Stimulated activated CD8-positive, alpha-beta memory T cell treated with anti-CD3 and anti-CD28 coated beads, Interleukin-15, amount 100 ng/mL, for 48 hours (primary cell): ENCODE measurements at regions not wholly inside any gene's neighbourhood (a gene's known extent, or its start where the extent isn't known, plus 50 kb on each side); places are given as distances from the start of the nearest gene placed in this dataset.
"Not testable (repeated sequence)": the region's sequence is repeated elsewhere in the genome, so short reads cannot be mapped to it uniquely, and the experiment has no call there.

Experiments
- DNase-seq, 2 donors: peaks; one replicate each; pipeline ENCODE4 v3.0.0-alpha.2; 2020; ENCODE audit warnings: low read depth in 2 of 2

- DNase-seq, result not testable (repeated sequence)
These were observed 56.2 kb upstream of the TFPI start for GRCh38 chr2:187610450-187610849.

DNA sequence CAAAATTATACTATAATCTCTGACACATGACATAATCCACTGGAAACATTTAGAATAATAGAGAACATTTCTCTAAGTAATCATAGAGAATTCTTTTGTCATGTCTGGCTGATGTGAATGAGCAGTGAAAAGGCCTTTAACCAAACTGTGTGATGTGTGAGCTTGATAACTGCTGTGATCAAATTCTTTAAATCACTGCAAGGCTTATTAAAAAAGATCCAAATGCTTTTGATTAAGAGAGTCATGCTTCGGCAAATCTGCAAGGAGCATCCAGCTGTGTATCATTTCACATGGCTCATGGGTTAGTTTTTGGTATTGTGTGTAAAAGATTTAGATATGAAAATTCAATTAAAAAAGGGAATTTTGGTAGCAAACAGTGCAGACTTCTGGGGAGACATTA lies 58.6 kb upstream of the TFPI start:
- no peak for DNase-seq

DNA sequence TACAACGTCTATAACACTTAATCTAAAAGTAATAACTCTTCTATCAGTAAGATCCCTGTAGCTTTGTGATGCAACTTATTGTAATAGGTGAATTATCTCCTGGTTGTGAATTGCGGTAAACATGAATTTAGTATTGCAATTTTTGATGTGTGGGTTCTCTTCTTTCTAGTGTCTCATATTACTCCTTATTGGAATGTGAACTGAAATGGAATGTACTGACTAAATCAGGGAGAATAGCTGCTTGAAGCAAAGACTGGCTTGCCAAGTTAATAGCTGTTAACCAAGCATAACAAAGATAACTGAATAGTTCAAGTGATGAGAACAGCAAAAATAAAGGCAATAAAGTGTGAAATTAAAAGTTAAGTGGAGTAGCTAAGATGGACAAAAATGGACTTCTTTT lies 60.5 kb upstream of the TFPI start:
- DNase-seq, result no peak

DNA sequence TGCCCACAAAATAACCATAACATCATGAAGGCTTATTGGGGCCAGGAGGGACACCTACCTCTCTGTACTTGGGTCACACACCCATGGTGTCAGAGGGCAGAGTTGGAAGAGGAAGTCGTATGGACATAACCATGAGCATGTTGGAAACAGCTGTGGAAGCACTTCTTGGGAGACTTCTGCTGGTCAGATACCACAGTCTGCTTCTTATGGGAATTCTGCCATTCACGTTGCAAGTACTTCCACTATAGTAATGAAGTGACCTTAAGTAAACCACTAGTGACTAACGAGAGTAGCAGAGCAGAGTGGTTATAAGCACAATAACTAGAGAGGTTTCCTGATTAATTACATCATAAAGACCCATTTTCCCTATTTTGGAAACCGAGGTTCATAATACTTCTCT lies 61.1 kb upstream of the TFPI start:
- DNase-seq, result no peak

- no peak for DNase-seq
These were observed 61.7 kb upstream of the TFPI start for GRCh38 chr2:187615902-187616301.

- DNase-seq, result no peak
These were observed 62.9 kb upstream of the TFPI start for GRCh38 chr2:187617120-187617519.

DNA sequence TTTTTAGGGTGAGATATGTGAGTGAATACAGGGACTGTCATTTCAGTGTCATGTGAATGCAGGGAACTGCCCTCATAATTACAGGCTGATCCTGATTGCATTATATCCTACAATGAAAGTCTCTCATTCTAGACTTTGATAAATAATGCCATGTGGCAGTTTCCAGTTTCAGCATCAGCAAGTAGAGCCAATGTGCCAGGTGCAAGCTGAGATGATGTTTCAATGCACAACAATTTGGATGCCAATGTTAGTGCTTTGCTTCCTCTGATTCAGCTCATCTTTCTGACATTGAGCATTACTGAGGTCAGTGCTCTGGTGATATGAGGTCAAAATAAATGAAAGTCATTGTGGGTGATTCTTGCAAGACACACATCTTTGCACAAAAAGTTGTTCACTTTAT lies 63.7 kb upstream of the TFPI start:
- no peak for DNase-seq

DNA sequence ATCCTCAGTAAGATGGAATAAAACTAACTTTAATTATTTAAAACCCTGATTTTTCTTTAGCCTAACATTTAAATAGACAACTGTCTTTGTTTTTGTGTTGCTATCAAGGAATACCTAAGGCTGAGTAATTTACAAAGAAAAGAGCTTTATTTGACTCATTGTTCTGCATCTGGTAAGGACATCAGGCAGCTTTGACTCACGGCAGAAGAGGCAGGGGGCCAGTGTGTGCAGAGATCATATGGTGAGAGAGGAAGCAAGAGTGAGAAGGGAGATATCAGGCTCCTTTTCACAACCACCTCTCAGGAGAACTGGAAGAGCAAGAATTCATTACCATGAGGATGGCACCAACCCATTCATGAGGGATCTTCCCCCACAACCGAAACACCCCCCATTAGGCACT lies 64.6 kb upstream of the TFPI start:
- DNase-seq, result no peak

- DNase-seq, result no peak
These were observed 72.9 kb upstream of the TFPI start for GRCh38 chr2:187627153-187627552.

DNA sequence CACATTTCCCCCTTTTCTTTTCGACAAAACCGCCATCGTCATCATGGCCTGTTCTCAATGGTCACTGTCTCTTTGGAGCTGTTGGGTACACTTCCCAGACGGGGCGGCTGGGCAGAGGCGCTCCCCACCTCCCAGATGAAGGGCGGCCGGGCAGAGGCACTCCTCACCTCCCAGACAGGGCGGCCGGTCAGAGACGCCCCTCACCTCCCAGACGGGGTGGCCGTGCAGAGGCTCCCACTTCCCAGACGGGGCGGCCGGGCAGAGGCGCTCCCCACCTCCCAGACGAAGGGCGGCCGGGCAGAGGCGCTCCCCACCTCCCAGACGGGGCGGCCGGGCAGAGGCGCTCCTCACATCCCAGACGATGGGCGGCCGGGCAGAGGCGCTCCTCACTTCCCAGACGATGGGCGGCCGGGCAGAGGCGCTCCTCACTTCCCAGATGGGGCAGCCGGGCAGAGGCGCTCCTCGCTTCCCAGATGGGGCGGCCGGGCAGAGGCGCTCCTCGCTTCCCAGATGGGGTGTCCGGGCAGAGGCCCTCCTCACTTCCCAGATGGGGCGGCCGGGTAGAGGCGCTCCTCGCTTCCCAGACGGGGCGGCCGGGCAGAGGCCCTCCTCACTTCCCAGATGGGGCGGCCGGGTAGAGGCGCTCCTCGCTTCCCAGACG lies 82.6 kb upstream of the TFPI start:
- not testable (repeated sequence) for DNase-seq

DNA sequence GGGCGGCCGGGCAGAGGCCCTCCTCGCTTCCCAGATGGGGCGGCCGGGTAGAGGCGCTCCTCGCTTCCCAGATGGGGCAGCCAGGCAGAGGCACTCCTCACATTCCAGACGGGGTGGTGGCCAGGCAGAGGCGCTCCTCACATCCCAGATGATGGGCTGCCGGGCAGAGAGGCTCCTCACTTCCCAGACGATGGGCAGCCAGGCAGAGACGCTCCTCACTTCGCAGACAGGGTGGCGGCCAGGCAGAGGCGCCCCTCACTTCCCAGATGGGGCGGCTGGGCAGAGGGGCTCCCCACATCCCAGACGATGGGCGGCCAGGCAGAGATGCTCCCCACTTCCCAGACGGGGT lies 83.1 kb upstream of the TFPI start:
- DNase-seq, result not testable (repeated sequence)

GRCh38 chr2:187637771-187638170 lies 83.5 kb upstream of the TFPI start:
- not testable (repeated sequence) for DNase-seq

DNA sequence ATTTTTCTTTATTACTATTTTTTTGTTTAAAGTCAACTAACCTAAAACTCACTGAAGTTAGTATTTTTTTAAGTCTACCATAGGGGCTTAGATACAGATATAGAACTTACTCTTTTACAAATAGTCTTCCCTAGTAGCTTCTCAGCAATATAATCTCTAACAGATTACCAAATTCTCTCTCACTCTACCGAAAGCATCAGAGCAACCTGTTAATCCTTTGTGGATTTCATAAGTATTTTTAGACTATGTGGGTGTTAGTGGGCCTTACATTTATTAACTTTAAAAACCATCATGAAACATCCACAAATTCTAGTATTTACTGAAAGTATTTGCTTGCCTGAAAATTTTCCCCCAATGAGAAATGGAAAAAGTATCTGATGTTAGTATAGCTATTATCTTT lies 84.6 kb upstream of the TFPI start:
- DNase-seq, result no peak

GRCh38 chr2:187640926-187641510 lies 86.8 kb upstream of the TFPI start:
- DNase-seq, result no peak

DNA sequence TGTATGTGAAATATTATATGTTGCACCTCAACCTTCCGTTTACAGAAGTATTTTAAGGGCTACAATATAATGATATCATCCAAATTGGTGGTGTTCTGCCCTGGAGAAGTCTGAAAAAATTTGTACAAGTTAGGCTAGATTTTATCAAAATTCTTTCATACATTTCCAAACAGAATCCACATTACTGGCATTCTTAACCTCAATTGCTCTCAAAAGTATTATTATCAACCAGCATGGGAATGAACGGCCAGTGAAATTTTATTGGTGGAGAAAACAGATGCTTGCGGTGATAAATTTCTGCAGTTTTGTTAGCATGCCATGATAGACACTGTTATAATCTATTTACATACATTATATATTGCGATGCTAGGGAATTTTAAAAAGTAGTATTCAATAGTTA lies 88.3 kb upstream of the TFPI start:
- DNase-seq, result no peak

- no peak for DNase-seq
These were observed 90.3 kb upstream of the TFPI start for GRCh38 chr2:187644486-187644885.

DNA sequence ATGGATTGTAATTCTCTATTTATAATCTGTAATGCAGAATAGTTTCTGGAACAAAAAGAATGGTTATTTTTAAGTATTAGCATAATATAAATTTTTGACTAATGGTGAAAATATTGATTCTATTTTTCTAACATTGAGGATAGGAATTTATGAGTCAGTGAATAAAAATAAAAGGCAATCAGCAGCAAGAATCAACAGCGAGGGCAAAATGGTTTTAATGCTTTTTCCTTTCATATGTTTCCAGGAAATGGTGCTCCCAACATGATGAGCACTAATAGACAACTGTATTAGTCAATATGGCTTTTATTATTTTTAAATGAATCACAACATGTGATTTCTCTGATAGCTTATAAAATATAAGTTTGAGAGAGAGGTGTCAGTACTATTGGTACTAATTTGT lies 90.7 kb upstream of the TFPI start:
- DNase-seq, result no peak

DNA sequence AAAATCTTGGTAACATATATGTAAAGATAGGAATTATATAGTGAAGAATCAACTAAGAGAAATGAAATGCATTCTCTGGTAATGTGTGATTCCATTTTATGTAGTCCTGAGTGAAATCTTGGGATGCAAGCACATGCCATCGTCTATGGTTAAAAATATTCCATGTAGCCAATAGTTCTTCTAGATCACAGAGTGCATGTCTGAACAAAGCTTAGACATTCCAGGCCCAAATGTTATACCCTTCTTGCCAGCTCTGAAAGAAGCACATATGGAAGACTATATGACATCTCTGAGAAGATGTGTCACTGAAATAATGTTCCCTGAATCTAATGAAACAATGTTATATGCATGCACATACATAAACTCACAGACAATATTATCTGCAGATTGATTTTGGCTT lies 92.3 kb upstream of the TFPI start:
- DNase-seq, result no peak

GRCh38 chr2:187654535-187654934 lies 100.3 kb upstream of the TFPI start:
- no peak for DNase-seq

- no peak for DNase-seq
These were observed 100.8 kb upstream of the TFPI start for GRCh38 chr2:187655001-187655400.

GRCh38 chr2:187656123-187656522 lies 101.9 kb upstream of the TFPI start:
- no peak for DNase-seq

GRCh38 chr2:187658952-187659525 lies 104.8 kb upstream of the TFPI start:
- DNase-seq, result no peak

DNA sequence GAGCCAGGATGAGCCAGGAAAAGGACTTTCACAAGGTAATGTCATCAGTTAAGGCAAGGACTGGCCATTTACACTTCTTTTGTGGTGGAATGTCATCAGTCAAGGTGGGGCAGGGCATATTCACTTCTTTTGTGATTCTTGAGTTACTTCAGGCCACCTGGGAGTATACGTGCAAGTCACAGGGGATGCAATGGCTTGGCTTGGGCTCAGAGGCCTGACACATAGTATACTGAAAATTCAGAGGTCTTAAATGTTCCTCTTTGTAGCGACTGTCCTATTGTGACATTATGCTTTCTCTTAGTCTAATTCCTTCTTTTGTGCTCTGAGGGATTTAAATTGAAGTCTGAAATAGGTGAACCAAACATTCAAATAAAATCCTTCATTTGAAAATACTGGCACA lies 121.8 kb upstream of the TFPI start:
- not testable (repeated sequence) for DNase-seq

DNA sequence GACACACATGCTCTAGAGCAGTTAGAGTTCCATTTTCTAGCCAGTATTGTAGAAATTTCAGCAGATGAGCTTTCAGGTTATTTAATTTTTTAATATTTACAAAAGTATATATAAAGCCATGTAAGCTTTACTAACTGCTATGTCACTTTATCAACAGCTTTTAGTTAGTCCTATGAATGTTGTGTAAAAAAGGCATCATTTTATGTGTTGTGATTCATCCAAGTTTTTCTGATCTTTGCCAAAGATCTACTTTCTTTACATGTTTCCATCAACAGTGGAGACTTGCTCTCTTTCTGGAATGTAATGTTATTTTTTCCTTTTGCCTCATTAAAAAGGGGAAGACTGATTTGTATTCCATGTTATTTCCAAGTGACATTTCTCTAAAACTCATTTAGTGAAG lies 125.2 kb upstream of the TFPI start:
- no peak for DNase-seq
